ENCODE measurements at regions not wholly inside any gene's neighbourhood (a gene's known extent, or its start where the extent isn't known, plus 50 kb on each side); places are given as distances from the start of the nearest gene placed in this dataset.

- no peak for DNase-seq (ENCODE audit: low spot score)
Observed at GRCh38 chr10:131425752-131426533, 114.4 kb upstream of the TCERG1L start.

- DNase-seq (ENCODE audit: low spot score): no peak
Observed at GRCh38 chr10:131426534-131426898, 115.0 kb upstream of the TCERG1L start.

- DNase-seq (ENCODE audit: low spot score): no peak
Observed at GRCh38 chr10:131427281-131427680, 115.8 kb upstream of the TCERG1L start.

GRCh38 chr10:131427901-131428300 is 116.4 kb upstream of the TCERG1L start:
- DNase-seq (ENCODE audit: low spot score): no peak

GRCh38 chr10:131429141-131429540 is 117.6 kb upstream of the TCERG1L start:
- no peak for DNase-seq (ENCODE audit: low spot score)

GRCh38 chr10:131429942-131430341 is 118.4 kb upstream of the TCERG1L start:
- DNase-seq (ENCODE audit: low spot score): no peak

GRCh38 chr10:131430716-131431412 is 119.3 kb upstream of the TCERG1L start:
- DNase-seq (ENCODE audit: low spot score): no peak

- DNase-seq (ENCODE audit: low spot score): no peak
Observed at GRCh38 chr10:131431533-131431932, 120.0 kb upstream of the TCERG1L start.

GRCh38 chr10:131431978-131432690 is 120.6 kb upstream of the TCERG1L start:
- DNase-seq (ENCODE audit: low spot score): no peak

- DNase-seq (ENCODE audit: low spot score): no peak
Observed at GRCh38 chr10:131433568-131433967, 122.0 kb upstream of the TCERG1L start.

- DNase-seq (ENCODE audit: low spot score): no peak
Observed at GRCh38 chr10:131435232-131435631, 123.7 kb upstream of the TCERG1L start.

GRCh38 chr10:131435760-131436457 is 124.4 kb upstream of the TCERG1L start:
- DNase-seq (ENCODE audit: low spot score): no peak

- DNase-seq (ENCODE audit: low spot score): no peak
Observed at GRCh38 chr10:131436458-131436857, 124.9 kb upstream of the TCERG1L start.

- DNase-seq (ENCODE audit: low spot score): no peak
Observed at GRCh38 chr10:131437556-131438475, 126.3 kb upstream of the TCERG1L start.

GRCh38 chr10:131438665-131439064 is 127.1 kb upstream of the TCERG1L start:
- no peak for DNase-seq (ENCODE audit: low spot score)

- no peak for DNase-seq (ENCODE audit: low spot score)
Observed at GRCh38 chr10:131439705-131440104, 128.2 kb upstream of the TCERG1L start.

GRCh38 chr10:131440405-131441360 is 129.2 kb upstream of the TCERG1L start:
- no peak for DNase-seq (ENCODE audit: low spot score)

- DNase-seq (ENCODE audit: low spot score): no peak
Observed at GRCh38 chr10:131442271-131442670, 130.8 kb upstream of the TCERG1L start.

- DNase-seq (ENCODE audit: low spot score): no peak
Observed at GRCh38 chr10:131444286-131444685, 132.8 kb upstream of the TCERG1L start.
